Fibroblast of skin of left biceps (primary cell): ENCODE measurements at regions not wholly inside any gene's neighbourhood (a gene's known extent, or its start where the extent isn't known, plus 50 kb on each side); places are given as distances from the start of the nearest gene placed in this dataset.
A peak's percentile ranks its signal among the peaks of the same experiment; 100 is the strongest.

Experiments
- DNase-seq, 2 experiments: peaks; one replicate each; pipeline ENCODE4 v3.0.0-alpha.2; 2013; ENCODE audit warnings: low read depth in 2 of 2

GRCh38 chr10:10878963-10879362 is 138.7 kb upstream of the CELF2 start:
- no peak for DNase-seq

GRCh38 chr10:10881117-10881813 is 136.4 kb upstream of the CELF2 start:
- no peak for DNase-seq

DNA sequence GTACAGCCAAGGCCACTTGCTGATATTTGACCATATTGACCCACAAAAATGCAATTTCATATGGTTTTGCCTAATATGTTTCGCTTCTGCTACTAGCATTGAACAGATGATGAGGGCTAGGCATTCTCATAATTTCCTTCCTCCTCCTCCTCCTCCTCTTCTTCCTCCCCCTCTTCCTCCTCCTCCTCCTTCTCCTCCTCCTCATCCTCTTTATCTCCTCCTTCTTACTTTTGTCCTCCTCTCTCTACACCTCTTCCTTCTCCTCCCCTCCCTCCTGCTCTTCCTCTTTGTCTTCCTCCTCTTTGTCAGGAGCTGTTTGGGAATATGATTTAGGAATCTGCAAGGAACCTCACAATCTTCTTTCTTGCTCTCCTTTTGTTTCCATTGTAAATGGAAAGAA is 133.9 kb upstream of the CELF2 start:
- no peak for DNase-seq

DNA sequence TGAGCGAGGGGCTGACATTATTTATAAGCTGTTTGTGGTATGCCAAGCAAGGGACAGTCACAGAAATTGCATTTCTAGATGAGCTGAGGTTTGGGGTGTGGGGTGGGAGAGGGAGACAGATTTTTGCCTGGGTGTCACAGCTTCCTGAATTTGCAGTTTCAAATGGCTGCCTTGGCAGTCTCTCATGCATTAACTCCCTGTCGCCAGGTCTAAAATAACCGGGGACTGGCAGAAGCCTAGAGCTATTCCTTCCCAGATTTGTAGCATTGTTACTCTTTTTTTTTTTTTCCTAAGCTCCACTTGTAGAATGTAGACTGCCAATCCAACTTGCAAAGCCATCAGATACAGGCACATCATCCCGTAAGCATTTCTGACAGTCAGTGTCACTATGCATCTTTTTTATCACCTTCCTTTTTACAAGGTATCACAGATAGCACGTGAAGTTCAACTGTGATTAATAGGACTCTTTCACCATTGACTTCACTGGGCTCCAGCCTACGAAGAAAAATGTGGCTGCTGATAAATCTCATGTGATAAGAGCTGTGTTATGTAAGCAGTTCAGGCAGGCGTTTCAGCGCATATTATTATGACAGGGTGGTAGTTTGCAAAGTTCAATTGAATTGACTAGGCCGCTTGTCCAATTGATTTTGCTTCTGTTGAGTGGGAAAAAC is 130.7 kb upstream of the CELF2 start:
- DNase-seq = no peak

DNA sequence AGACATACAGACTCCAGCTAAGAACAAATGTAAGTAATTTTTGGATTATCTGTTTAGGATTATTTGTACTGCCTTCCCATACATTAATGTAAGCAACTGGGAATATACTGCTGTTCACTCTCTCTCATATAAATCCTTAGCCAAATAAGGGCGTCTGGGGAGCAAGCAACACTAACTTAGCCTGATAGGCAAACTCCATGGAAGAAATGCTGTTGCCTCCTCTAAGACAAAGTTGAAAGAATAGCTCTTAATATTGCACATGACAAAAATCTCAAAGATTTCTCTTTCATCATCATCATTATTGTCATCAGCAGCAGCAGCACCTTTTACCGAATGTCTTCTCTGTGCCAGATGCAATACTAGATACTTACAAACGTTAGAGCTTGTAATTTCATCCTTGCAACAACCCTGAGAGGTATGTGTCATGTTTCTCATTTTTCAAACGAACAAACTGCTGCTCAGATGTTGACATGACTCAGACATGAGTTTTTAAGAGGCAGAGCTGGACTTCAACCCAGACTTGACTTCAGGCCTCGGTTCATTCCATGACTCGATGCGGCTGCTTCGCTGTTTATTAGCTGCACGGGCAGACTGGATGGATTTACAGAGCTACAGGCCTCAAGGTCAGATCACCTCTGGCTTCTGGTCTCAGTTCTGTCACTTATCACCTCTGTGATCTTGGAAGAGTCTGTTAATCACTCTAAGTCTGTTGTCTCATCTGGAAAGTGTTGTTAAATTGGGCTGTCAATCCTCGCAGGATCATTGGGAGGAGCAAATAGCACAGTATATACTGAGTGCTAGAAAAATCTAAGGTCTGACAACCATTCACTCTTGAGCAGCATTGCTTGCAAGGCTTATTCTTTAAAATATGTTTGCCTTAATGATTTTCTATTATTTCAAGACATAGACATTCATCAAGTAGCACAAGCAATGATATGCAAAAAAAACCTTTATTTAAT is 126.3 kb upstream of the CELF2 start:
- peak; percentile 27 to 34 for DNase-seq

DNA sequence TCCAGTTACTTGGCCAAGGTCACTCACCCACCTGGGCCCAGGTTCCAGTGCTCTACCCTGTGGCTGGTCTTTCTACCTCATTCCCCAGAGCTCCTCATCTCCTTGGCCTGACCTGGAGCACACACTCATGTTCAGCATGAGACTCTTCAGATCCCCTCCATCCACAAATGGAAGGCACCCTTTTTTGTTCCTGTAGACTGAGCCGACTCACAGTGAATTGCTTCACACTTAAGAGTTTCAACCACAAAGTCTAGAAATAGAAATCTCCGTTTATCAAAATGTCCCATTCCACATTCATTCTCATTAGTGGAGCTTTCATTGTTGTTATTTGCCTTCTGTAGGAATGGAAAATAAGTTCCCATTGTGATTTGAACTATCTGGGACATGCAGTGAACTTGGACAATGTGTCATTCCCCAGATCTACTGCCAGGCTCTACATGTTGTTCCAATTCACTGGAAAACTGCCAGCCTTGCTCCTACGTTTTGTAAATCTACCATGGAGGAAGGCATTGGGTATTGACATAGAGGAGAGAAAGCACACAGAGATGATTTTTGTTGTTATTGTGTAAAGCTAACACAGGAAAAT is 125.3 kb upstream of the CELF2 start:
- no peak for DNase-seq

GRCh38 chr10:10897400-10897799 is 120.3 kb upstream of the CELF2 start:
- no peak for DNase-seq

DNA sequence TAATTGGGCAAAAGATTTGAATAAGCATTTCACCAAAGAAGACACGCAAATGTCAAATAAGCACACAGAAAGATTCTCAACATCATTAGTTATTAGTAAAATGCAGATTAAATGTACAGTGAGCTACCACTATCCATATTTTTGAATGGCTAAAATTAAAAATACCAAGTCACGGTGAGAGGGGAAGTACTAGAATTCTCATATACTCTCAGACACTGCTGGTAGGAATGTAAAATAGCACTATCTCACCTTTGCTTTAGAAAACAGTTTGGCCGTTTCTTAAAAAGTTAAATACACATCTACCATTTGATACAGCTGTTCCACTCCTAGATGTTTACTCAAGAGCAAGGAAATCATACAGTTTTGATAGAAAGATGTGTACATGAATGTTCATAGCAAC is 115.8 kb upstream of the CELF2 start:
- no peak for DNase-seq

DNA sequence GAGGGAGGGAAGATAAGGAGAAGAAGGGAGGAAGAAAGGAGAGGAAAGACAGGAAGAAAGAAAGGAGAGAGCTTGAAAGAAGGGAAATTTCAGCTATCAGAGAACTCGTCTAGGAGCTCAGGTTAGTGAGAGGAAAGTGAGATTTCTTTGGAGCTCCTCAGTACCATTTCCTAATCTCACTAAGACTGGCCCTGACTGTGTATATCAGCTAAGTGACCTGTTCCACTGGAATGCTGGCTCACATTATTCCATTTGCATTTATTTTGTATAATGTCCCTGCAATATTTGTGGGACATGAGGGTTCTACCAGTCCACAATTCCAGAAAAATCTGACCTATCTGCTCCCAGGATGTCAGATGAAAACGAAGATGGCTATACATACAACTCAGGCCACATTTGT is 114.7 kb upstream of the CELF2 start:
- no peak for DNase-seq

- no peak for DNase-seq
Observed at GRCh38 chr10:10903620-10904019, 114.1 kb upstream of the CELF2 start.

DNA sequence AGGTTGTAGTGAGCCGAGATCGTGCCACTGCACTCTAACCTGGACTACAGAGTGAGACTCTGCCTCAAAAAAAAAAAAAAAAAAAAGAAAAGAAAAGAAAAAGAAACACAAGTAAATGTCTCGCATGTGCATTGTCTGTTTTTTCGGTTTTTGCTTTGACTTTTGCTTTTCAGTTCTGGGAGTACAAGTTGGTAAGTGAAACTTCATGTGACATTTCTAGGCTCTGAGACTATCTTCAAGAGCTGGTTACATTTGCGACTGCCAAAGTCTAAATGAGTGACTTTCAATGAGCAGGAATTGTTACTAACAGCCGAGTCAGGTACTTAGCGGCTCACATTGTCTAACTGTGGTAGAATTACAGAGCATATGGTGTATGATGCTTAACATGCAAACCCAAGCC is 107.0 kb upstream of the CELF2 start:
- DNase-seq = no peak

GRCh38 chr10:10911035-10911434 is 106.6 kb upstream of the CELF2 start:
- no peak for DNase-seq

DNA sequence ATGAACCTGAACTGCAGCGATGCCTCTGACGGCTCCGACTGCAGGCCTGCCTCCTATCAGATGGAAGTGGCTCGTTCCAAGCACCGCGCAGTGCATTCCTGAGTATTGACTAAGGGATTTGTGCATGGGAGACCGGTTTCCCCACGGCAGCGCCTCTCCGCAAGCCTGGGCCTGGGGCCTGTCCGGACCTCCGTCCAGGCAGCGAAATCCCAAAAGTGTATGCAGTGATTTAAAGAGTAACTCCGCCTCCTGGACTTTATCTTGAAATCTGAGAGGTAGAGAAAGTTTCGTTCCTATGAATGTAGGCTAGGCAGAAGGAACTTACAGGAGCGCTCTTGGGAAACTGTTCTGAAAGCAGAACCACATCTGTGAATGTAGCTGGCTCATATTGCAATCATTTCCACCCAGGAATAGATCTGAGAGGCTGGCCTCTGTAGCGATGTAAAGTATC is 106.2 kb upstream of the CELF2 start:
- DNase-seq = peak; percentile 90 to 92

DNA sequence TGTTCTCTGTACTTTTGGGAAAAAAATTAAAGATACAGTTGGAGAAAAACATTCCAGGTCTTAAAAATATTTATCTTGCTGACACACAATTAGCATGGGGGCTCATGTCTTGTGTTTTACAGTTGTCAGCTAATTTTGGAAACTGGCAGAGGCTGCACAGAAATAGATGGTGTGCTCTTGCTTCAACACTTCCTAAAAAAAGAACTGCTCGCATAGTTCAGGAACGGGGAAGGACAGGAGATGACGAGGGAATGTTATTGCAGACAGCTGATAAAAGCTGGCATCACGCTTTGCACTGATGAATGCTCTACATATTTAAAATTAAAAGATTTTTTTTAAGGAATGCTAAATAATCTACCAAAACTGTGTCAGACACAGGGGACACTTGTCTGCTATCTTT is 103.5 kb upstream of the CELF2 start:
- DNase-seq = no peak

- DNase-seq = no peak
Observed at GRCh38 chr10:10915215-10915614, 102.5 kb upstream of the CELF2 start.

DNA sequence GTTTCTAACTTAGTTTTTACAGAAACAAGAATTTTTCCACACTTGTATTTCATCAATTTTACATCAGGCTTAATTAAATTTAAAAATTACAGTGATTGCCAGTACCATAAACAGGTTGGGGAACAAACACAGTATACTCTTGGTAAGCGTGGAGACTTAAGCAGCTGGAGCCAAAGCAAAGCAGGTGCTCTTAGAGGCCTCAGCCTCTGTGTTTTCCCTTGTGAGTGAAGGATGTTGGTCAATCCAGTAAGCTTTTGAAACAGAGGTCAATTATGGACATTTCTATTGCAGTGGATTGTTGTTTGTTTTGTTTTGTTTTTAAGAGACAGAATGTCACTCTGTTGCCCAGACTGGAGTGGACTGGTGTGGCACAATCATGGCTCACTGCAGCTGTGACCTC is 100.6 kb upstream of the CELF2 start:
- DNase-seq = no peak

DNA sequence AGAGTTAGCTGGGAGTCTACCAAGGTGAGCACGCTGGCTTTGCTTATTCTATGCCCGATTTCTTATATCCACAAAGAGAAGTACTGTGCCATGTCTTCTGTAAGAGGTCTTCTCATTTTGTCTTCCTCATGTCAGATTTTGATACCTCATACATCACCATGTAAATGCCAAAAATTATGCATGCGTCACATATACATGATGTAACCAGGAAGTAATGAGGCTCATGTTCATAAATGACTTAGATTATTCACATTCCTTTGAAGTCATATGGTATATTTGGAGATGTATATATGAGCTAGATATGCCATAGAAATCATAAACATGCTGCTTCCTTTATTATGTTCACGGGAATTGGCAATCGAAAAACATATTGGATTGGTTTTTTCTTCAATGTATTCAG is 97.7 kb upstream of the CELF2 start:
- DNase-seq = peak in 1 of 2 experiments; percentile 13

- DNase-seq = no peak
Observed at GRCh38 chr10:10921826-10922461, 95.7 kb upstream of the CELF2 start.

DNA sequence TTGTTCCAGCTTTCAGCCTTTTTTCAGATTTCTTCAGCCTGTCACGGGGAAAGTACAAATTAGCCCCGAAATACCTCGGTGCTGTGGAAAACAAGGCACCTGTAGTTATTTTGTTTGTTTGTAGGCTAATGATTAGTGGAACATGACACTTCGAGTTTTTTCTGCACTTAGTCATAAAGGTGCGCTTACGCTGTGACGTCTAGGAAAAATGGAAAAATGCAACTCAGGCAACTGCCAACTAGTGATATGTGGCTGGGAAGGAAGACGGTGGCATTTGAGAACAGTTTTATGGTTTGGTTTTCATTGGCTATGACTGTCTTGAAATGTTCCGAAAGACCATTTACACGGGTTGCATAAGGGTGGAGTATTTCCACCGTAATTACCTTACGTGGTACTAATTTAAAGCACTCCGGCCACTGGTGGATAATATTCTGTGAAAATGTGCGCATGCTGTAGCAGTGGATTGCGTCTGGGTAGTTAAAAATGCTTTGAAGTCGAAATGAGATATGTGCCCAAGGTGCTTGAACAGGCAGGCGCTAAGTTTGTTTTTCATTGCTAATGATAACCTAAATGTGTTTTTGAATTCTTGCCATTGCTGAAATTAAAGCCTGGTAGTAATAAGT is 94.5 kb upstream of the CELF2 start:
- DNase-seq = no peak

GRCh38 chr10:10925667-10926066 is 92.0 kb upstream of the CELF2 start:
- DNase-seq = no peak

DNA sequence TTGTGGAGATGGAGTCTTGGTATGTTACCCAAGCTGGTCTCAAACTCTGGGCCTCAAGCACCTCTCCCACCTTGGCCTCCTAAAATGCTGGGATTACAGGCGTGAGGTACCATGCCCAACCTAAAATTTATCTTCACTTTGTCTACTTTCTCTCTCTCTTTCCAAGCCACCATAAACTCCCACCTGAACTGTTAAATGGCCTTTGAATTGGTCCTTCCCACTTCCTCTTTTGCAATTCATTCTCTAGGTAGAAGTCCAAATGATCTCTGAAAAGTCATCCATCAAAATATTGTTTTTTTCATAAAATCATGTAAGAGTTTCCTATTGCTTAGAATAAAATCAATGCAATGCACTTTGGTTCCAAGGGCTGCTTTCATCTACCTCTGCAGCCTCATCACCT is 90.1 kb upstream of the CELF2 start:
- DNase-seq = no peak
